HEK293 (cell line): ENCODE measurements at regions not wholly inside any gene's neighbourhood (a gene's known extent, or its start where the extent isn't known, plus 50 kb on each side); places are given as distances from the start of the nearest gene placed in this dataset.

Experiments used
- CTCF ChIA-PET: fragments of 350-600 bp; formaldehyde crosslinking; extraction: SDS; loops from one replicate; lab custom pipeline; 2021; ENCODE audit warnings: antibody characterized with exemption; lab: Yijun Ruan, JAX
- POLR2A ChIA-PET: fragments of 300-600 bp; formaldehyde crosslinking; extraction: SDS; loops from one replicate; lab custom pipeline; 2020; ENCODE audit warnings: antibody characterized with exemption, inconsistent platforms; lab: Yijun Ruan, JAX
- H3K27ac ChIP-seq: fragments of 200-500 bp; sonication (Bioruptor generic); 2 replicates; pipeline ENCODE4 v1.5.1; 2014; ENCODE audit warnings: low read depth, low read length, control low read depth, inconsistent platforms; ENCODE audit errors: extremely low read depth
- H3K36me3 ChIP-seq, 2 experiments: fragments of 200-500 bp in 1 of 2; sonication (Bioruptor generic) in 1 of 2; 1 replicate in 1 of 2; 2 replicates in 1 of 2; pipeline ENCODE4 v1.5.1; 2014 to 2017; ENCODE audit warnings: inconsistent platforms in 2 of 2, low read length in 2 of 2; ENCODE audit not compliant: control insufficient read depth in 2 of 2, insufficient read depth in 1 of 2
- H3K4me1 ChIP-seq: fragments of 200-500 bp; sonication (Bioruptor generic); 2 replicates; pipeline ENCODE4 v1.5.1; 2014; ENCODE audit warnings: mild to moderate bottlenecking, low read length, inconsistent platforms; ENCODE audit not compliant: control insufficient read depth, insufficient read depth
- H3K4me3 ChIP-seq: 2 replicates; pipeline ENCODE4 v1.5.1; 2011; ENCODE audit warnings: low read depth, mild to moderate bottlenecking, control low read depth, low read length, moderate library complexity
- H3K9me3 ChIP-seq: fragments of 200-500 bp; sonication (Bioruptor generic); 2 replicates; pipeline ENCODE4 v1.5.1; 2014; ENCODE audit warnings: low read depth, low read length, inconsistent platforms; ENCODE audit not compliant: control insufficient read depth, insufficient read depth
- HOXD13 ChIP-seq: sonication (generic); formaldehyde crosslinking; IDR thresholded peaks from 2 replicates; pipeline ENCODE4 v1.8.0; 2022; ENCODE audit warnings: missing genetic modification reagents, borderline replicate concordance
- KLF1 ChIP-seq: fragments of 450-650 bp; formaldehyde crosslinking; IDR thresholded peaks from 2 replicates; pipeline ENCODE4 v1.5.1; 2016; ENCODE audit warnings: missing biosample characterization, missing genetic modification characterization
- KLF16 ChIP-seq: fragments of 450-650 bp; formaldehyde crosslinking; IDR thresholded peaks from 2 replicates; pipeline ENCODE4 v1.5.1; 2017; ENCODE audit warnings: missing biosample characterization, missing genetic modification characterization
- ZIC2 ChIP-seq: fragments of 450-650 bp; formaldehyde crosslinking; IDR thresholded peaks from 2 replicates; pipeline ENCODE4 v1.5.1; 2016; ENCODE audit warnings: missing biosample characterization, missing genetic modification characterization
- ZNF148 ChIP-seq: fragments of 450-650 bp; formaldehyde crosslinking; IDR thresholded peaks from 2 replicates; pipeline ENCODE4 v1.5.0; 2017; ENCODE audit warnings: missing biosample characterization, missing genetic modification characterization, borderline replicate concordance
- ZNF155 ChIP-seq: fragments of 450-650 bp; formaldehyde crosslinking; IDR thresholded peaks from 2 replicates; pipeline ENCODE4 v1.5.1; 2016; ENCODE audit warnings: missing biosample characterization, missing genetic modification characterization
- ZNF26 ChIP-seq: fragments of 450-650 bp; formaldehyde crosslinking; IDR thresholded peaks from 2 replicates; pipeline ENCODE4 v1.5.1; 2016; ENCODE audit warnings: missing biosample characterization, missing genetic modification characterization
- ZNF514 ChIP-seq: fragments of 450-650 bp; formaldehyde crosslinking; IDR thresholded peaks from 2 replicates; pipeline ENCODE4 v1.5.1; 2016; ENCODE audit warnings: missing biosample characterization, missing genetic modification characterization
- ZNF555 ChIP-seq: fragments of 450-650 bp; formaldehyde crosslinking; conservative IDR thresholded peaks from 2 replicates; pipeline ENCODE4 v1.5.1; 2017; ENCODE audit warnings: missing biosample characterization, mild to moderate bottlenecking, missing genetic modification characterization, inconsistent platforms
- ZNF561 ChIP-seq: fragments of 450-650 bp; IDR thresholded peaks from 2 replicates; pipeline ENCODE4 v1.5.1; 2018; ENCODE audit warnings: missing biosample characterization, missing genetic modification characterization, borderline replicate concordance
- ZNF600 ChIP-seq: fragments of 450-650 bp; formaldehyde crosslinking; IDR thresholded peaks from 2 replicates; pipeline ENCODE4 v1.5.1; 2016; ENCODE audit warnings: missing biosample characterization, missing genetic modification characterization
- ZNF658 ChIP-seq: fragments of 450-650 bp; formaldehyde crosslinking; IDR thresholded peaks from 2 replicates; pipeline ENCODE4; 2016; ENCODE audit warnings: missing biosample characterization, missing genetic modification characterization
- ZNF747 ChIP-seq: fragments of 450-650 bp; formaldehyde crosslinking; IDR thresholded peaks from 2 replicates; pipeline ENCODE4 v1.5.1; 2016; ENCODE audit warnings: missing biosample characterization, missing genetic modification characterization
- ZNF830 ChIP-seq: fragments of 450-650 bp; IDR thresholded peaks from 2 replicates; pipeline ENCODE4 v1.5.0; 2018; ENCODE audit warnings: missing biosample characterization, missing genetic modification characterization, low read depth, mild to moderate bottlenecking, moderate library complexity
- ZSCAN30 ChIP-seq: fragments of 450-650 bp; IDR thresholded peaks from 2 replicates; pipeline ENCODE4 v1.5.1; 2018; ENCODE audit warnings: missing biosample characterization, mild to moderate bottlenecking, missing genetic modification characterization, moderate library complexity
- TF ChIP-seq, protein P1 (sequence below): fragments of 450-650 bp; formaldehyde crosslinking; IDR thresholded peaks from 2 replicates; pipeline ENCODE4 v1.5.1; 2016; ENCODE audit warnings: missing biosample characterization, missing genetic modification characterization
- TF ChIP-seq, protein P2 (sequence below): fragments of 450-650 bp; formaldehyde crosslinking; IDR thresholded peaks from 2 replicates; pipeline ENCODE4 v1.5.1; 2017; ENCODE audit warnings: missing biosample characterization, mild to moderate bottlenecking, missing genetic modification characterization, moderate library complexity
- TF ChIP-seq, protein P3 (sequence below): fragments of 450-650 bp; formaldehyde crosslinking; conservative IDR thresholded peaks from 2 replicates; pipeline ENCODE4 v1.5.1; 2016; ENCODE audit warnings: low read depth, missing biosample characterization, missing genetic modification characterization

GRCh38 chr14:61213191-61213621, 67.9 kb downstream of the TMEM30B start (continued):
- TF ChIP-seq, protein P1, sequence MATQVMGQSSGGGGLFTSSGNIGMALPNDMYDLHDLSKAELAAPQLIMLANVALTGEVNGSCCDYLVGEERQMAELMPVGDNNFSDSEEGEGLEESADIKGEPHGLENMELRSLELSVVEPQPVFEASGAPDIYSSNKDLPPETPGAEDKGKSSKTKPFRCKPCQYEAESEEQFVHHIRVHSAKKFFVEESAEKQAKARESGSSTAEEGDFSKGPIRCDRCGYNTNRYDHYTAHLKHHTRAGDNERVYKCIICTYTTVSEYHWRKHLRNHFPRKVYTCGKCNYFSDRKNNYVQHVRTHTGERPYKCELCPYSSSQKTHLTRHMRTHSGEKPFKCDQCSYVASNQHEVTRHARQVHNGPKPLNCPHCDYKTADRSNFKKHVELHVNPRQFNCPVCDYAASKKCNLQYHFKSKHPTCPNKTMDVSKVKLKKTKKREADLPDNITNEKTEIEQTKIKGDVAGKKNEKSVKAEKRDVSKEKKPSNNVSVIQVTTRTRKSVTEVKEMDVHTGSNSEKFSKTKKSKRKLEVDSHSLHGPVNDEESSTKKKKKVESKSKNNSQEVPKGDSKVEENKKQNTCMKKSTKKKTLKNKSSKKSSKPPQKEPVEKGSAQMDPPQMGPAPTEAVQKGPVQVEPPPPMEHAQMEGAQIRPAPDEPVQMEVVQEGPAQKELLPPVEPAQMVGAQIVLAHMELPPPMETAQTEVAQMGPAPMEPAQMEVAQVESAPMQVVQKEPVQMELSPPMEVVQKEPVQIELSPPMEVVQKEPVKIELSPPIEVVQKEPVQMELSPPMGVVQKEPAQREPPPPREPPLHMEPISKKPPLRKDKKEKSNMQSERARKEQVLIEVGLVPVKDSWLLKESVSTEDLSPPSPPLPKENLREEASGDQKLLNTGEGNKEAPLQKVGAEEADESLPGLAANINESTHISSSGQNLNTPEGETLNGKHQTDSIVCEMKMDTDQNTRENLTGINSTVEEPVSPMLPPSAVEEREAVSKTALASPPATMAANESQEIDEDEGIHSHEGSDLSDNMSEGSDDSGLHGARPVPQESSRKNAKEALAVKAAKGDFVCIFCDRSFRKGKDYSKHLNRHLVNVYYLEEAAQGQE (tag by site-specific recombination), result no peak
- TF ChIP-seq ZNF658 (tag by site-specific recombination), result no peak

DNA sequence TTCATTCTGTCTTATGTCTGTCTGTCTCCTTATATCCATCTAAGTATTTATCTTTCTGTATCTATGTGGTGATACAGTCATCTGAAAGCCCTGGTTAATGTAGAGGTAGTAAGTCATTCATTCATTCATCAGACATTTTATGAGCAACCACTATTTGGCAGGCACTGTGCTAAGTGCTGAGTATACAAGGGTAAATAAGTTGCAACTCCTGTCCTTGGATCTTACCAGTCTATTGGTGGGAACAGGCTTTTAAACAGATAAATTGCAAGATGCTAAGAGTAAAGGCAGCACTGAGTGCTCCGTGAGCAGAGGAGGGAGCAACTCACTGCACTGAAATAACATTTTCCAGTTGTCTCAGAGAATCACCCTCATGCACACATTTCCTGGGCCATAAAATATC, 68.6 kb downstream of the TMEM30B start:
- TF ChIP-seq ZNF561 (tag by site-specific recombination) (no peak), HOXD13 (CRISPR knock-in tag) (no peak), ZNF747 (tag by site-specific recombination) (no peak), KLF16 (no peak), ZNF514 (no peak), ZNF555 (tag by site-specific recombination) (no peak)
- TF ChIP-seq, protein P2, sequence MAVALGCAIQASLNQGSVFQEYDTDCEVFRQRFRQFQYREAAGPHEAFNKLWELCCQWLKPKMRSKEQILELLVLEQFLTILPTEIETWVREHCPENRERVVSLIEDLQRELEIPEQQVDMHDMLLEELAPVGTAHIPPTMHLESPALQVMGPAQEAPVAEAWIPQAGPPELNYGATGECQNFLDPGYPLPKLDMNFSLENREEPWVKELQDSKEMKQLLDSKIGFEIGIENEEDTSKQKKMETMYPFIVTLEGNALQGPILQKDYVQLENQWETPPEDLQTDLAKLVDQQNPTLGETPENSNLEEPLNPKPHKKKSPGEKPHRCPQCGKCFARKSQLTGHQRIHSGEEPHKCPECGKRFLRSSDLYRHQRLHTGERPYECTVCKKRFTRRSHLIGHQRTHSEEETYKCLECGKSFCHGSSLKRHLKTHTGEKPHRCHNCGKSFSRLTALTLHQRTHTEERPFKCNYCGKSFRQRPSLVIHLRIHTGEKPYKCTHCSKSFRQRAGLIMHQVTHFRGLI (tag by site-specific recombination), result no peak
- no peak overlapping the region for H3K4me3 ChIP-seq
- POLR2A ChIA-PET, result no interaction called here
- H3K4me1 ChIP-seq, result no peaks in the 10 kb centered on the region
- H3K27ac ChIP-seq, result no peak overlapping the region
- CTCF ChIA-PET, result no interaction called here
- no peaks in the 10 kb centered on the region for H3K9me3 ChIP-seq
- H3K36me3 ChIP-seq, result no peaks in the 10 kb centered on the region

- Histone ChIP-seq H3K9me3 (no peaks in the 10 kb centered on the region), H3K4me1 (no peaks in the 10 kb centered on the region), H3K36me3 (no peaks in the 10 kb centered on the region), H3K27ac (no peak overlapping the region), H3K4me3 (no peak overlapping the region)
- POLR2A ChIA-PET, result no interaction called here
- CTCF ChIA-PET, result no interaction called here
- no peak for TF ChIP-seq ZNF600
- TF ChIP-seq KLF1 (tag by site-specific recombination), result no peak
- TF ChIP-seq ZNF26, result no peak
- no peak for TF ChIP-seq ZNF148 (tag by site-specific recombination)
- TF ChIP-seq ZSCAN30 (tag by site-specific recombination), result no peak
- TF ChIP-seq ZNF830 (tag by site-specific recombination), result no peak
- TF ChIP-seq ZIC2 (tag by site-specific recombination), result no peak
- TF ChIP-seq, protein P3, sequence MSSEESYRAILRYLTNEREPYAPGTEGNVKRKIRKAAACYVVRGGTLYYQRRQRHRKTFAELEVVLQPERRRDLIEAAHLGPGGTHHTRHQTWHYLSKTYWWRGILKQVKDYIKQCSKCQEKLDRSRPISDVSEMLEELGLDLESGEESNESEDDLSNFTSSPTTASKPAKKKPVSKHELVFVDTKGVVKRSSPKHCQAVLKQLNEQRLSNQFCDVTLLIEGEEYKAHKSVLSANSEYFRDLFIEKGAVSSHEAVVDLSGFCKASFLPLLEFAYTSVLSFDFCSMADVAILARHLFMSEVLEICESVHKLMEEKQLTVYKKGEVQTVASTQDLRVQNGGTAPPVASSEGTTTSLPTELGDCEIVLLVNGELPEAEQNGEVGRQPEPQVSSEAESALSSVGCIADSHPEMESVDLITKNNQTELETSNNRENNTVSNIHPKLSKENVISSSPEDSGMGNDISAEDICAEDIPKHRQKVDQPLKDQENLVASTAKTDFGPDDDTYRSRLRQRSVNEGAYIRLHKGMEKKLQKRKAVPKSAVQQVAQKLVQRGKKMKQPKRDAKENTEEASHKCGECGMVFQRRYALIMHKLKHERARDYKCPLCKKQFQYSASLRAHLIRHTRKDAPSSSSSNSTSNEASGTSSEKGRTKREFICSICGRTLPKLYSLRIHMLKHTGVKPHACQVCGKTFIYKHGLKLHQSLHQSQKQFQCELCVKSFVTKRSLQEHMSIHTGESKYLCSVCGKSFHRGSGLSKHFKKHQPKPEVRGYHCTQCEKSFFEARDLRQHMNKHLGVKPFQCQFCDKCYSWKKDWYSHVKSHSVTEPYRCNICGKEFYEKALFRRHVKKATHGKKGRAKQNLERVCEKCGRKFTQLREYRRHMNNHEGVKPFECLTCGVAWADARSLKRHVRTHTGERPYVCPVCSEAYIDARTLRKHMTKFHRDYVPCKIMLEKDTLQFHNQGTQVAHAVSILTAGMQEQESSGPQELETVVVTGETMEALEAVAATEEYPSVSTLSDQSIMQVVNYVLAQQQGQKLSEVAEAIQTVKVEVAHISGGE (tag by site-specific recombination), result no peak
- no peak for TF ChIP-seq ZNF155
Observed at GRCh38 chr14:61211476-61212255, 69.5 kb downstream of the TMEM30B start.
